Myocyte (in vitro differentiated cells): ENCODE measurements at regions not wholly inside any gene's neighbourhood (a gene's known extent, or its start where the extent isn't known, plus 50 kb on each side); places are given as distances from the start of the nearest gene placed in this dataset.

Source experiments
- DNase-seq: peaks from one replicate; pipeline ENCODE4 v3.0.0-alpha.2; 2012; ENCODE audit warnings: low read depth

GRCh38 chr18:45416168-45416567 is 199.1 kb upstream of the SLC14A2 start:
- no peak for DNase-seq

DNA sequence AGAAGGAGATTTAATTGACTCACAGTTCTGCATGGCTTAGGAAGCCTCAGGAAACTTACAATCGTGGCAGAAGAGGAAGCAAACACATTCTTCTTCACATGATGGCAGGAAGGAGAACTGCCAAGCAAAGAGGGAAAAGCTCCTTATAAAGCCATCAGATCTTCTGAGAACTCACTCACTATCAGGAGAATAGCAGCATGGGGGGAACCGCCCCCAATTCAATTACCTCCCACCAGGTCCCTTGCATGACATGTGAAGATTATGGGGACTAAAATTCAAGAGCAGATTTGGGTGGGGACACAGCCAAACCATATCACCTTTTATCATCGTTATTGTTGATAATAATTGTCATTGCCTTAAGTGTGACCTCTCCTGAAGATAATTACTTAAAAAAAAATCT is 197.9 kb upstream of the SLC14A2 start:
- DNase-seq = no peak

- DNase-seq = no peak
Measured at GRCh38 chr18:45423659-45424058, 191.6 kb upstream of the SLC14A2 start.

GRCh38 chr18:45430041-45430440 is 185.2 kb upstream of the SLC14A2 start:
- DNase-seq = no peak

- DNase-seq = no peak
Measured at GRCh38 chr18:45435810-45436209, 179.5 kb upstream of the SLC14A2 start.

GRCh38 chr18:45437366-45437765 is 177.9 kb upstream of the SLC14A2 start:
- DNase-seq = peak; percentile 5

DNA sequence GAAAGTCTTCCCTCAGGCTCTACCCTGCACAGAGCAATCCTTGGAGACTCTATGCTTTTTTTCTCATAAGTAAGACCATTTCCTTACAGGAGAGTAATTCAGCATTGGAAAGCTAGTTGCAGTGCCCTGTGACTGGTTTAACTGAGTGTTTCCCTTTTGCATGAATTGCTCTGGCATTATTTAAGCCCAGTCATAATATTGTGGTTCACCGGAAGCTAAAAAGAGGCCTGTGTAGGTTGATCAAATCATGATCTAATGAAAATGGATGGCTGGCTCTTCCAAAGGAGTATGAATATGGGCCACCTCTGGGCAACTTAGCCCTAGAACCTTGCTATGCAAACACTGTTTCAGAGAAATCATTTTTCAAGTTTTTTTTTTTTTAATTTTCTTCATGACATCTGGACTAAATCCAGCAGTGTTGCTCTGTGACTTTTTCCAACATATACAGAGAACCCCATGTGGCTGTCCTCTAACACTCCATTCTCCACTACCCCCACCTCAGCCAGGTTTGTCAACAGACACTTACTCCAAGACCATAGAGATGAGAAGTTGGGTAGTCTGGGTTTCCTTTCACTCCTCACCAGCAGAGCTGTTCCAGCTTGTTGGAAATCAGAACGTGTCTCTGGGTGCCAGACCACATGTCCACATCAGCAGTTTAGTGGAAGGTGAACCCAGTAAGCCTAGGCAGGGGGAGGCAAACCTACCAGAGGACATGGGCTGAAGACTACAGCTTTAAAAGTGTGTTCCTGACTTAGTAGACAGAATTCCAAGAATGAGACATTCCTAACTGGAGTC is 175.2 kb upstream of the SLC14A2 start:
- DNase-seq = no peak

DNA sequence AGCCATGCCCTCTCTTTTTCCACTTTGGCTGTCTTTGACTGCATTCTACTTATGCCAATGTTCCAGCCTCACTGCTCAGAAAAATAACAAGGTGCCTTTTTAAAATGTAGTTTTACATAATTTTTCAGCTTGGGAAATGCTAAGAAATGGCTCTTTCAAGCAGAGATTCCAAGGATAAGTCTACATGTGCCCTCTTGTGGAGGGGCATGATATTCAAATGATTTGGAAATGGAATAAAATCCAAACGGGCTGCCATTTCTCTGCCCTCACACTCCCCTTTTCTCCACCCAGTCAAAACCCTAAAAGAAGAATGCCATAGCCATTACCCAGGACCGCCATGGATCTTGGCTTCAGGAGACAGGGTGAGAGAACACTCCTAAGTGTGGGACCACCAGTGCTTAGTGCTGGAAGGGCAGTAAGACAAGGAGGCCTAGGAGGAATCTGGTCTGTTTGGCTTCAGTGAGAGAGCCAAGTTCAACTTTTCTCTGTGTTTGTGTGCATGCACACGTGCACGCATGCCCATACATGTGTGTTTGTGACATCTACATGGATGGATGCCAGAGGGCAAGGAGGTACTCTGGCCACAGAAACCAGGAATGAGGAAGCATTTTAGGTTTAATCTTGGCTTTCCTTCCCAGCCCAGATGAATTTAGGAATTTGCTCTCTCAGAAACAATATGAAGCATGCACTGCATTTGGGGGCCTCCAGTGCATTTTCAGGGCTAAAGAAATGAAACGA is 174.0 kb upstream of the SLC14A2 start:
- DNase-seq = peak; percentile 41

DNA sequence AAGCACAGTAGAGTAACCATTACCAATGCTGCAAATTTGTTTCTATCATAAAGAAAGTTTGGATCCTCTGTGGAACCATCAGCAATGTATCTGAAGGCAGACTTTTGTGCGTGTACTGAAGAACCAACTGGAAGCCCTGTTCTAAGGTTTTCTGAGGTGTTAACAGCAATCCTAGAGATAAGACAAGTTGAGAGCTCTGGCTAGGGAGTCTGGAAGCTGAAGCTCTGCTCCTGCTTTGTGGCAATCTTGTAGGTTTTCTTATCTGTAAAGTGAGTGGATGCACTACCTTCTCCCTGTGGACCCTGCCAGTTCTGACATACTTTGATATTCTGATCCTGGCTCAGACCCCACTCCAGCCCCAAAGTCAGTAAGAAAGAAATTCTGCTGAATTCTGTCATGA is 171.2 kb upstream of the SLC14A2 start:
- no peak for DNase-seq

DNA sequence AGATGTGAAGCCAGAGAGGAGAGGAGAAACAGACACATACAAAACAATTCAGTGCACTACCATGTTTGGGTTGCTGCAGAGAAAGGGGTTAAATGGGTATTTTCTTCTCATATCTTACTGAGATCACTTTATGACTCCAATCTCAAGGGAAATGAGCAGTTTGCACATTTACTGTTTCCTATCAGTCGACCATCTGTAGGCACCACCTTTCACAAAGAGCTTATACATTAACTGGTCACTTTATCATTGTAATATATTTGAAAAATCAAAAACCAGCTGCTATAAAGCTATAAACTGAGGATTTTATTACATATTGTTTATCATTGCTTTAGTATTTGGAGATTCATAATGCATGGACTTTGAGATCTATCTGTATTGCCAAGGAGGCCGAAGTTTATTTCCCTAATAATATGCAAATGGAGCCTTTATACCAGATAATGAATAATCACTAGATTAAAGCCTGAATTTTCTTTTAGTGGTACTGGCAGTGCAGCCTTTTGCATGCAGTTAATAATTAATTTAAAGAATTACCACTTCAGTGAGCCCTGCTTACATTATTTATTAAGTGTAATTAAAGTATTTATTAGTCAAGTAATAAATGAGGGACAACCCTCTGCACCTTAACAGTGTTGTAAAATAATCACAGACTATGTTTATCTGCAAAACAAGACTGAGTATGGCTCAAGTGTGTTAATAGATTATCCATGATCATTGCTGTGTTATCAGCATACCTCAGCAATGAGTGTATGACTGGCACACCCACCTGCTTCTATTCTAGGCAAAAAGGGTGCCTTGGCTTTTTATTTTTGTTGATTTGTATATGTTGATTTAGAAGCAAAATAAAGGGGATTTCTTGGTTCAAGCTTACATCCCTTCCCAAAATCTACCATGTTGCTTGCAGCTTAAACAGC is 167.7 kb upstream of the SLC14A2 start:
- DNase-seq = no peak

GRCh38 chr18:45448871-45449270 is 166.4 kb upstream of the SLC14A2 start:
- no peak for DNase-seq

DNA sequence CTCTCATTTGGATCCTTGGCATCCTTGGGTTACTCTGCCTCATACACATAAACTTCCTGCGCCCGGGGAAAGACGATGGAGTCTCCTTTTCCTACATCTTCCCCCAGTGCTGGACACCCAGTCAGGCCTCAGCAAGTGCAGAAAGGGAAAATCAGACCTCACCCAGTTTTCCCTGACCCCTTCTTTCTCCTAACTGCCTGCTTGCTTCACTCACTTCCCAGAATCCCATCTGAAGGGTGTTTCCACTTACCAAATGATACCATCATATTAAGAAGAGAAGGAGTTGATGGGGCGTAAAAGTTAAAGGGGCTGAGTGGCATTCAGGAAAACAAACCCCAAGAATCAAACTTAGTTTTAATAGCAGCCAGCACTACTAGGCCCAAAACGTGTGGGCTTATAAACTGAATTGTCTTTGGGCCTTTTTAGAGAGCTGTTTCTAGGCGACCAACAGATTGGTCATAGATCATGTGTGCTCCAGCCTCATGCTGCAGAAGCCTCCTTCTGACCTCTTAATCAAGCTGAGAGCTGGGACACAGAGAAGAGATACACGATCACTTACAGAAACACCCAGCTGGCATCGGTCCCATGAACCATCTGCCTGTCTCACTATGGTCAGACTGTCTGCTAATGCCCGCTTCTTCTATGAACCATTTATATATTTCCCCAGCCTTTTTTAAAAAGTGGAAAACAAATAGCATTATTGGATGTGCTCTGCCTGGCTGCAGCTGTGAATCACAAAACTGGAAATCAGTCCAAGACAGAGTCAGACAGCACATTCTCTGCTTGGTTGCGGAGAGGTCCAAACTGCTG is 165.7 kb upstream of the SLC14A2 start:
- DNase-seq = peak; percentile 62

DNA sequence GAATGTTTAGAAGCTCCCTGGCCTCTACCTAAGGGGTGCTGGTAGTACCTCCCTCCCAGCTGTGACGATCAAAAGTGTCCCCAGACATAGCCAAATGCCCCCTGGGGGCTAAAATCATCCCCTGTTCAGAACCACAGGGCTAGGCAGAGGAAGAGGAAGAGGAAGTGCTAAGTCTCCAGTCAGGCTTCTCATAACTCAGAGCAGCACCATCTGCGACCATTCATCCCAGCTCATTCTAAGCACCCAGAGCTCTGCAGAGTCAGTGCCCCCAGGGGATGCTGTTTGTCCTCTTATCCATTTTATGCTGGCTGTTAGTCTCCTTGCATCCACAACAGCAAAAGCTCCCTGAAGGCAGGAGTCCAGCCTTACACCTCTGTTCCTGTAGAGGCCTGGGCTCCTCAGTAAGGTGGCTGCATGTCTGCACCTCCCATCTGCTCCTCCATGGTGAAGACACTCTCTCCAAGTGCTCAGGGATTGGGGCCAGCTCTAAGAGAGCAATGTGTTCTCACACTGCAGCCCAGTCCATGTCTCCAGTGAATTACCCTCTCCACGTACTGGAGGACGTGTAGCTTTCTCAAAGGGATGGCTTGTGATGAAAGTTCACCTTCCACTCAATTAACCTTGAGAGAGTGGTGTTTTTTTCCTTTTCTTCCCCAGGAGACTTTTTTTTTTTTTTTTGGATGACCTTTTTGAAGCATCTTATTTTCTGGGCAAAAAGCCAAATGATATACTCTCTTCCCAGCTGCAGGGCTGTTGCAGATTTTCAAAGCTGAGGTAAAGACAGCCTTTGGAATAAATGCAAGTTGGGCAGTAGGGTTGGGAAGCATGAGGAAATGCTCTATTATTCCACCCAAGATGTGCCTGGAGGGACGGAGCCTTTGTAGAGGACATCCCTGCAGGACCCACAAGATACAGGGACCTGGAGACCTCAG is 158.9 kb upstream of the SLC14A2 start:
- DNase-seq = no peak

DNA sequence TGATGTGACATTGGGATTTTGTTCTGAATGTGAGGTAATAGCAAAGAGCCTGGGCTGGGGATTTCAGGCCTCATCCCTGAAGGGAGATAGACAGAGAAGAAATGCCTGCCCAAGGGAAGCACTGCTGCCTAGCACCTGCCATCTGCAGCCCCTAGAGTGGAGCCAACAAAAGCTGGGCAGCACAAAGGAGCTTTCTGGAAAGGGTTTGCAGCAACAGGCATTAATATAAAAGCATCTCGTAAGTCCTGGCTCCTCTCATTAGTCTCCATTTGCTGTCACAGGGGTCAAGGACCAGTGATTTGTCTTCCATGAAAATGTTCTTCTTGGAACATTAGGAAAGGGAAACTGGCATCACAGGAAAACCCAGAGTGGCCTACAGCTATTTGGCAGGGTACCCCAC is 157.2 kb upstream of the SLC14A2 start:
- DNase-seq = no peak

GRCh38 chr18:45462179-45462578 is 153.1 kb upstream of the SLC14A2 start:
- DNase-seq = no peak

- DNase-seq = no peak
Measured at GRCh38 chr18:45463451-45463850, 151.8 kb upstream of the SLC14A2 start.

GRCh38 chr18:45464619-45465018 is 150.7 kb upstream of the SLC14A2 start:
- no peak for DNase-seq

DNA sequence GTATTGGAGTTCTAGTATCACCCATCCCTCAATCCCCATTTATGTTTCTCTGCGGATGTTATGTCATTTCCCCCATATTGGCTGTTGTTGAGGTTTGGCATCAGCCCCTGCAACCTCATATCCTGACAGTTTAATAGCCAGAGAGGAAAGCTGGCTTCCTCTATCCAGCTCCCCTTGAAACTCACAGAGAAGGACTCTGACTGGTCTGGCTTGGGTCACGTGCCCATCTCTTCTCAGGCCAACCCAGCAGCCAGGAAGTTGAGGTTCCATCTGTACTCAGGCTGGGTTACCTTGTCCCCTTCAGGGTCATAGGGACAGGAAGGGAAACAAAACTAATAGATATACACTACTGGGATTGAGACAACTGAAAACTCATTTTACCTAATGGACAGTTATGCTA is 148.0 kb upstream of the SLC14A2 start:
- DNase-seq = no peak

DNA sequence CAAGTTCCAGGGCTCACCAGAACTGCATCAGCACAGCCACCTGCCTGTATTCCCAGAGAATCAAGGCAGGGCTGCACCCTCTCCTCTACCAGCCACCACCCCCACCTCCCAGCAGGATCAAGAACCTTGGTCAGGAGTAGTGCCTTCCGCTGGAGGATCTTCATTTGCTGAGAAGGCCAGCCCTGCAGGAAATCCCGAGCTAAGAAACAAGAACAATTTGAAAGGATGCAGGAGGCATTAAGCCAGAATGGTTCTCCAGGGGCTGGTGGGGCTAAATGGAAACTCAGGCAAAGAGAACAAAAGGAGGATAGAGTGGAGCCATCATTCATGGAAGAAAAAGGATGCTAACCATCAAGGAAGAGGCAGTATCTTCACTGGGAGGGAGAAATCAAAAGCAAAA is 147.3 kb upstream of the SLC14A2 start:
- DNase-seq = no peak

DNA sequence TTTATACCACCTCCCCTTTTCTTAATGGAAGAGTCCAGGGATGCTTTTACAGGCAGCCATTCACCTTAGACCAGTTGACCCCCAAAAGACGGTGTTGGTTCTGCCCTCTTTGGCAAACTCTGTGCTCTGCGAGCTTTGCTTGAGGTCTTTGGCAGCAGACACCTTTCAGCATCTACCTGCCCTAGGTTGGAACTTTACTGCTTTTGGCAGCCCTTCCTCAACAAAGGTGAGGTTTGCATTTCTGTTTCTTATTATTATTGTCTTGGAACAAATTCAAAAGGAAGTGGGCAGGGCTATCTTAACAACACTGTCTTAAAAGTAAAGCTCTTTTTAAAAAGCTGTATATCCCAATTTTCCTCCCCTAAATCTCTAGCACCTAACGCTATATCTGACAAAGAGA is 136.4 kb upstream of the SLC14A2 start:
- no peak for DNase-seq
